Thyroid gland (tissue), 4 donors: ENCODE measurements at regions not wholly inside any gene's neighbourhood (a gene's known extent, or its start where the extent isn't known, plus 50 kb on each side); places are given as distances from the start of the nearest gene placed in this dataset.

Experiments
- CTCF ChIP-seq, 6 experiments: fragments of 200-600 bp in 3 of 6; fragments of 450-650 bp in 3 of 6; sonication (generic) in 3 of 6; IDR thresholded peaks; one replicate each; pipeline ENCODE4 v1.5.1; 2016 to 2019; ENCODE audit warnings: antibody characterized with exemption in 6 of 6, mild to moderate bottlenecking in 2 of 6, inconsistent platforms in 1 of 6, moderate library complexity in 1 of 6
- POLR2A ChIP-seq, 2 donors: fragments of 450-650 bp; IDR thresholded peaks; one replicate each; pipeline ENCODE4 v1.6.1; 2017; ENCODE audit warnings: antibody characterized with exemption in 2 of 2, mild to moderate bottlenecking in 2 of 2, moderate library complexity in 1 of 2

GRCh38 chr1:55726994-55727393 lies 511.8 kb upstream of the USP24 start:
- TF ChIP-seq CTCF (IDR thresholded peaks at IDR 0.05): no peak
- no peak for TF ChIP-seq POLR2A (IDR thresholded peaks at IDR 0.05)
